T-helper 22 cell (primary cell): ENCODE measurements at regions not wholly inside any gene's neighbourhood (a gene's known extent, or its start where the extent isn't known, plus 50 kb on each side); places are given as distances from the start of the nearest gene placed in this dataset.
"Not testable (repeated sequence)": the region's sequence is repeated elsewhere in the genome, so short reads cannot be mapped to it uniquely, and the experiment has no call there.

Source experiments
- DNase-seq: peaks from one replicate; pipeline ENCODE4 v3.0.0-alpha.2; 2020; ENCODE audit warnings: low read depth

DNA sequence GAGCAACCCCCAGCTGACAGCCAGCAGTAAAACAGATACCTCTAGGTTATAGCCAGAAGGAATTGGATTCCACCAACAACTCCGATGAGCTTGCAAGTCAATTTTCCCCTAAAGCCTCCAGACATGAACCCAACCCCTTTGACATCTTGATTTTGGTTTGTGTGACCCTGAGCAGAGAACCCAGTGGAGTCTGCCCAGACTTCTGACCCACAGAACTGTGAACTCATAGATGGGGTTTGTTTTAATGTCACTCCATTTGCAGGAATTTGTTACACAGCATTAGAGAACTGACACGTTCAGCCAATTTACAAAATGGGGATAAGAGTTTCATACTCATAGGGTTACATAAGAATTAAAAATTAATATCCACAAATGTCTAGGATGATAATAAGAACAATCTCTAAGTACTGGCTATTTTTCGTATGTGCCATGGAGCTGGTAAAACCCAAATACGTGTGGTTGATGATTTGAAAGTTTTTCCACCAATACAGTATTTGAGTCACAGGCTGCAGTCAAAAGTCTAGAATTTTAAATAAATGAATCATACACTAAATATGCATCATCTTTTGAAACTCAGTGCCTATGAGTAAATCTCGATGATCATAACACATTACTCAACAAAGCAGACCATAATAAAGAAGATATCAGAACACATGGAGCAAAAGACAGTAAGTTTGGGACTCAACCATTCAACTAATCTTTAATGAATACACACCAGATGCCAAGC is 380.0 kb downstream of the ANAPC1 start:
- DNase-seq, result not testable (repeated sequence)

DNA sequence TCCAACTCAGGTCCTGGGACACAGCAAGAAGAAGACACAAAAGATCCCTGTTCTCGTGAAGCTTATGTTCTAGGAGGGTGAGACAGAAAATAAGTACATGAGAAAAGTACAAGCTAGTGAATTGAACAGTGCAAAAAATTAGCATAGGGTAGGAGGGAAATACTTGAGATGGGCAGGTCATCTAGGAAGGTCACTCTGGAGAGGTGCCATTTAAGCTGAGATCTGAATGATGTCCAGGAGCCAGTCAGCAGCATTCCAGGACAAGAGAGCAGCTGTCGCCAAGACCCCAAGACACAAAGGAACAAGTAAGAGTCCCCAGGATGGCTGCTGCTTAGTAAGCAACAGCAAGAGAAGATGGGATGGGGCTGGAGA is 379.4 kb downstream of the ANAPC1 start:
- not testable (repeated sequence) for DNase-seq

DNA sequence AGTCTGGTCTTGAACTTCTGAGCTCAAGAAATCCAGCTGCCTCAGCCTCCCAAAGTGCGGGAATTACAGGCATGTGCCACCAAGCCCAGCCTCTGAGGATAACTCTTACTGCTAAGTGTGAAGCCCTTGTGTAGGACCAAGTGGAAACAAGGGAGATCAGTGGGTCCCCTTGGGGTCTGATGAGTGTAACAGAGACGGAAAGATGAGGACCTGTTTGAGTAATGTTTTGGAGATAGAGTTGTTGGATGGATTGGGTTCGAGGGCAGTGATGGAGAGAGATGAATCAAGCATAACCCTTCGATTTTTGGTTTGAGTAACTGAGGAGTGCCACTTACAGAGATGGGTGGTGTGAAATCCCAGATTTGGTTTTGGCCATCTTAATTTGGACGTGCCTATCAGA is 378.7 kb downstream of the ANAPC1 start:
- not testable (repeated sequence) for DNase-seq

DNA sequence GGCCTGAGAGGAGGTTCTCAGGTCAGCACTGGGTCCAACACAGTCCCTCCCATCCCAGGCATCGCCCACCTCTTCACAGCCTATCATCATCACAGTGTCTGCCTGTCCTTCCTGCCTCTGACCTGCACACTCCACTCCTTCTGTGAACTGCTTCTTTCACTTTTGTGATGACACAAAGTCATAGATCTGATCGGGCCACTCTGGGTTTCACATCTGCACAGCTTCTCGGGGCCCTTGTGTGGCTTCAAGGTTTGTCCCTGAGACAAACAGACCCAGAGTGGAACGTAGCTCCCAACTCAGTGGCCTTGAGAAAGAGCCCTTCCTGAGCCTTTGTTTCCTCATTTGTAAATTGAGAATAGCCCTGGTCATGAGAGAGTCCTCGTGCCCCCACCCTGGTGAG is 377.1 kb downstream of the ANAPC1 start:
- not testable (repeated sequence) for DNase-seq

DNA sequence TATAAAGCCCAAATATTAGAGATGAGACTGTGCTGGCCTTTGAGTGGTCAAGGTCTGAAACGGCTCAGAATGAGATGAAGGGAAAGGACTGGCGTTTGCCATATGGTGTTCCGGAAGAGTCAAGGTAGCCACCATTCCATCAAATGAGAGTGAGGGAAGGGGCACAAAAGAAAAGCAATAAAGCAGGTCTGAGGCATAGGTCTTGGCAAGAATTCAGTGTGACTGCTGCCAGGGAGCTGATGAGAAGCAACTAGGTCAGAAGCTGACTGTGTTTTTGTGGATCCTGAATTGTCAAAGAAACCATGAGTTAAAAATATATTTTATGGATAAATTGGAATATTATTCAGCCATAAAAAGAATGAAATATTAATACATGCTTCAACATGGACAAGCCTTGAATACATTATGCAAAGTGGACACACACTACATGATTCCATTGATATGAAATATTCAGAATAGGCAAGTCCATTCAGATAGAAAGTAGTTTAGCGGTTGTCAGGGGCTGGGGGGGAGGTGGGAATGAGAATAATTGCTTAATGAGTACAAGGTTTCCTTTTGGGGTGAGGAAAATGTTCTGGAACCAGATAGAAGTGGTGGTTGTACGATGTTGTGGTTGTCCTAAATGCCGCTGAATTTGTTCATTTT is 374.6 kb downstream of the ANAPC1 start:
- DNase-seq, result not testable (repeated sequence)

DNA sequence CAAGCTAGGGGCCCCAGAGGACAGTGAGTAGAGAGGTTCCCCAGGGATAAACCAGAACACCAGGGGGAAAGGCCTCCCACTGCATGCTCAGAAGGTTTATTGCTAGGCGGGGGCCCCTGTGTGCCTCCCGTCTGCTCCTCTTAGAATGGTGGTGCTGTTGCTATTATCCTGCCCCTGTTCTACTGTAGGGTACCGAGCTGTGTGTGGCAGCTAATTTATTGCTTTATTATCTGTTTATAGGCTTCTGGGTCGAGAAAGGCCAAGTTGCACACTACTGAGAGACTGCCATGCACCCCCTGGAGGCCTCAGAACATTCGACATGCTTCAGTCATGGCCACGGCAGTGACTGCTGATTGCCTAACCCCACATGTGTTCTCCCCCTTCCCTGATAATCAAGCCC is 373.6 kb downstream of the ANAPC1 start:
- DNase-seq, result not testable (repeated sequence)

DNA sequence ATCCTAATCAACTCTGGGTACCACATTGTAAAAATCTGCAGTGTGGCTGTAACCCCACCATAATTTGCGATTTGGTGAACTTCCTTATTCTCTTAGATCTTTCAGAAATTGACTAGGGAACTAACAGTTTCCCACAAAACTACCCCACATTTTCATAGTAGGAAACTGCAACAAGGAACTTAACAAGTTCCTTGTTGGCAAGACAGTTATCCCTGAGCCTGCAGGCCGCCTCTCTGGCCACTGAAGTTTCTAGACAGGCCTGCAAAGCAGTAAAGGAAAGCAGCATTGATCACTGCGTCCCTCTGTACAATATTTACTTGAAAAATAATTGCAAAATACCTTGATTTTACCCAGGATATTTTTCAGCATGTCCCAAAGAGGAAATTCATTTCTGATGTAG is 372.9 kb downstream of the ANAPC1 start:
- not testable (repeated sequence) for DNase-seq

DNA sequence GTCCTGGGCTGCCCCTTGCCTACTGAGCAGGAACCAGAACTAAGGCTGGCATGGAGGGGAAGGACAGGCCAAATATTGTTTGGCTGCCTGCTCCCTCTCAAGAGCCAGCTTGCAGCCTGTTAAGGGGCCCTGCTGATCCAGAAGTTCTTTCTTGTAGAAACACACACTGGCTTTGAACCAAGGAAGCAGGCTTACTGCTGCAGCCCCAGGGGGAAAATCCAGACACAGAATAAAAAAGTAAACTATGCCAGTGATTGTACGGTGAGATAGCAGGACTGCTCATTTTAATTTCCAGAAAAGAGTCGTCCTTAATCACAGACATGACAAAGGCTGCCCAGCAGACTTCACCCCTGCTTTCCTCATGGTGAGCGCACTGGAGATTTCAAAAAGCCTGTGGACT is 371.6 kb downstream of the ANAPC1 start:
- not testable (repeated sequence) for DNase-seq

DNA sequence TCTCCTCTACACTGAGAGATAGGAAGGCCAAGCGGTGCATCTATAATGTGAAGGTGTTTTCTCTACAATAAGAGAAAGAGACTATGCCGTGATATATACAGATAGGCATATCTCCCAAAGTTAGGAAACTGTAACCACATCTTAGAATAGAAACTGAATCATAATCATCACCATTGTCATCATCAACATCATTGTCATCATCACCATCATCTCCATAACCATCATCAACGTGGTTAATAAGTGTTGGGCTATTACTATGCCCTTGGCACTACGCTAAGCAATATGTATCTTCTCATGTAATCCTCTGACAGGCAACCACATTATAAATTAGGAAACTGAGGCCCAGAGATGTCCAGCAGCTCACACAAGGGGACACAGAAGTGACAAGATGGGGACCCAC is 369.9 kb downstream of the ANAPC1 start:
- not testable (repeated sequence) for DNase-seq

DNA sequence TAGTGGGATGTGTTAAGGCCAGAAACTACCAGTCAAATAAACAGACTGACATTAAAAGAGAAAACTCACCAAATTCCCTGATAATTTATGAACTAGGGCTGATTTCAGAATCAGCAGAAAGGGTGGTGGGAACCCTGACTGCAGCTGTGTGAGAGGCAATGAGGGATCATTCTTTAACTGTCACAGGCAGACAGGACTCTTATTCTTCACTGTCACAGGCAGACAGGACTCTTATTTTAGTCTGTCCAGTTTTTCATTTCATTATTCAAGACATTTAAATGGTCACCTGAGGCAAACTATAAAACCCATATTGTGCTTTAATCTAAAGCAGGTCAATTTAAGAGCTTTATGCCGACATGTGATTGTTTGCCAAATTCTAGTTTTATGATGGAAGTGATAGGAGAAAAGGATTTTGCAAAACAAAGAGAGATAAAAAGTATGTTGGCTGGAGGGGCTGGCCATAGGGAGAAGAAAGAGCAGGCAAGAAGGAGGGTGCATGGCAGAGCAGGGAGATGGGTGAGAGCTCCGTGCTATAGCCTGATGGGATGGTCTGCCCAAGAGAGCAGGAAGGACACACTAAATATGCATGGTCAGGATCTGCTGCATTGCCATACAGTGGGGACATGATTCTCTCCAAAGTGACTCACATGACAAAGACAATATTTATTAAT is 366.8 kb downstream of the ANAPC1 start:
- not testable (repeated sequence) for DNase-seq

DNA sequence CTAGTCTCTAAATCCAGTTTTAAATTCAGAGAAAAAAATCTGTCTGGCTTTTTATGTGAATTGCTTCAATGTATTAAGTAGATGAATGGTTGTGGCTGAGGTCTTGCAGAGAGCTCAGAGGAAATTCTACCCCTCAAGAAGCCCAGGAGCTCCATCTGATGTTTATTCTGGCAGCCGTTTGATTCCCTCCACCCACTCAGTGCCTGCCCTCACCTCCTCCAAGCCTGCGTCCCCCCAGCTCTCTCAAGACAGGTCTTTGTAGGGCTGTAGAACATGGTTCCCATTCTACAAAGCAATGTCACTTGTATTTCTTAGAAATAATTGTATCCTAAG is 366.3 kb downstream of the ANAPC1 start:
- DNase-seq, result not testable (repeated sequence)

DNA sequence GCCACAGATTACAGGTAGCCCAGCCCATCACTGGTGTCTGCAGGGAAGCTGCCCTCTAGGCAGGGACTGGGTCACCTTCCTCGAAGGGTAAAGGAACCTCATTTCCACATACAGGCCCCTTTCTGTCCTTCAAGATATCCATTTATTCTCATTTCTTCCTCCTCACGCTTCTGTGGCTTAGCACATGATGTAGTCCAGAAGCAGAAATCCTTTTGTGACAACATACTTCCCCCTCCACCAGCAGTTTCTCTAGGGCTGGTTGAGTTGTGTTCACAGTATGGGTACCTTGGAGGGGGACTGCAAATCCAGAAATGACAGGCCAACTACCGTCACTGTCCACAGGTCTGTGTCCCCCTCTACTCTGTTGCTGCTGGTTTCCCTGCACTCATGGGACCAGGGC is 364.9 kb downstream of the ANAPC1 start:
- no peak for DNase-seq

DNA sequence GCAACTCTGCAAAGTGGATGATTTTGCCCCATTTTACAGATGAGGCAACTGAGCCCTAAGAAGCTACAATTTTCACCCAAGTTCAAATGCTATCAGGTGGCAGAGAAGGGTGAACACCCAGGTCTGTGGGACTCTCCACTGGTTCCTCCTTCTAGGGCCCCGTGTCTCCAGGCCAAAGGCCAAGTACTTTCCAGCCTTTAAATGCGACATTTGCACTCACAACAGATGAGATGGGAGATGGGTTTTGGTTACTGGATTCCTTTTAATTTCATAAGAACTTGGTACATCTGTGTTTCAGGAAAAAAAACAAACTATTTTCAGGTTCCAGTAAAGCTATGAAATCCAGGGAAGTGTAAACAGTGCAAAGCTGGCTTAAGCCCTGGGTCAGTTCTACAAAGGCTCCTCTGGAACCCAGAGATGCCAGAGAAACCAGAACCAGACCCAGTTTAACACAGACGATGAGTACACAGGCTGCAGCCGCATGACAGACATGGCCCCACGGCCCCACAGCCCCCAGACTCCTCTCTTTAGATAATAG is 361.7 kb downstream of the ANAPC1 start:
- DNase-seq, result no peak

DNA sequence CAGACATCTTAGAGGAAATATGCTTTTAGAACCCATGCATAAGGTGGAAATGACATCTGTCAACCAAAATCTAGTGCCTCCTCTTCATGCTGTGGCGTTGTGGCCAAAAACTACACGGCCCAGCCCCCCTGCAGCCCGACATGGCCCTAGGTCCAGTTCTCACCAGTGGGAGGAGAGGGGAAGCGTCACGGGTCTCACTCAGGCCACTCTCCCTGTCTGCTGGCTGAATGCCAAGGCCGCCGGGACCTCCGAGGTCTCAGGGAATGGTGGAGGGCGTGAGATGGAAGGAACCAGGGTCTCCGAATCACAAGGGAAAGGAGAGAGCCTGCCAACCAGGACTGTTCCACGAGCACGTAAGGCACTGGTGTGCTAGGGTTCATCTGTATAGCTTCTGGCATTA is 361.0 kb downstream of the ANAPC1 start:
- DNase-seq, result no peak

DNA sequence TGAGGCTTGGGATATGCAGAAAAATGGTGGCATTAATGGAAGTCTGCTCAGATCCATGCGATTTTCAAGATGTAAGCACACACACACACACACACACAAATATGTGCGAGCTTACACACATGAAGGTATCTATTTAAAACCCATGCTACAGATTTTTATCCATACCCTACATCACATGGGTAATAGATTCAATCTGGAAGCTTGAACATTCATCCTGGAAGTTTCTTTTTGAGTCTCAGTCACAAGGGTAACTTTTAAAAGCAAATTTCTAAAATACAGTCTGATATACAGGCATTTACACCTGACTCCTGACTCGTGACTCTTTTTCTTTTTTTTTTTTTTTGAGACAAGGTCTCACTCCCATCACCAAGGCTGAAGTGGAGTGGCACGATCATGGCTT is 359.0 kb downstream of the ANAPC1 start:
- DNase-seq, result not testable (repeated sequence)

DNA sequence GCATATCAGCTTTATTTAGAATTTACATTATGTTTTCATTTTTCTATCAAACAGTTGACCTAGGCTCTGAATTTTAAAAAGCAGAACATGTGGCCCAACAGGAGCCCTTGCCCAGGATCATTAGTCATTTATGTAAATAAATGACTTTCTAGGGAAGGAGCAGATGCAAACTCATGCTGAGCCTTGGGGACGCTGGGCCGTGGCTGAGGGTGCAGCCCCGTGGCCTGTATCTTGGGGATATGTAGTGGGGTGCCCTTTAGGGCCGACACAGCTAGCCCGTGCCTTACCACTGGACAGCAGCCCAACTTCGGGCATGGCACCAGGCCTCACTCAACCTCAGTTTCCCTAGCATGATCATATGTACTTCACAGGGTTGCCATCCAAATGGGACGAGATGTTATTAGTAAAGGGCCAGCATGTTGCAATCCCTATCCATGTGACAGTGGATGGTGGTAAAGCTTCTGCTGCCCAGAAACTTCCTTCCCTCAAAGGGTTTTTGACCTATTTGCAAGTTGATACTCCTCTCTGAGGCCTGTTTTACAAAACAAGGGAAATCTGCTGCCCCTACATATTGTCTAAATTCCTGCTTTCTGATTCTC is 357.9 kb downstream of the ANAPC1 start:
- DNase-seq, result not testable (repeated sequence)

DNA sequence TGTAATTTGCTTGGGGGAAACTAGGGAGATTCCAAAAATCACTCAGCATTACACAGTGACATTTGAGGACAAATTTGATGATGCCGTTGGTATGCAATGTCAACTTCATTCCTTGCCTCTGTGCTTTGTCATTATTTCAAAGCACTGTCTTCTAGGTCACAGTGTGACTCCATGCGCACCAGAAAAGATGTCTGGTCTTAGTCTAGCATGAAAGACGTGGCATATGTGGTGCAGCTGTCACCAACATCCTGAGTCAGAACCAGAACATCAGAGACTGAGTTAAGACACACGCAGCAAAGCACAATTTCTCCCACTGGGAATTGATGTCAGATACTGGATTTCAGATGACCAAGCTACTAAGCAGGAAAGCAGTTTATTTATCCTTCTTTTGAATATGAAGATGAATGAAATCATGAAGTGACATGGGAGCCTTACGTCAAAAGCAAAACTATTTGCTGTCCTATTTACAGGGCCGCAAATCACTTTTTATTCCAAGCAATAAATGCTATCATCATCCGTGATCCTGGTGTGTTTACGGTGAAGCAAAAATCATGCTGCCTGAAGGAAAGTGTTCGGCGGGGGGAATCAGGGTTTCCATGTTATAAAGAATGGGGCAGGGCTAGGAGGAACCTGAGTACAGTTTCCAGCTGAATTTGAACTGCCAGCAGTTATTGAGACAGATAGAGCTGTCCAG is 356.1 kb downstream of the ANAPC1 start:
- DNase-seq, result not testable (repeated sequence)

DNA sequence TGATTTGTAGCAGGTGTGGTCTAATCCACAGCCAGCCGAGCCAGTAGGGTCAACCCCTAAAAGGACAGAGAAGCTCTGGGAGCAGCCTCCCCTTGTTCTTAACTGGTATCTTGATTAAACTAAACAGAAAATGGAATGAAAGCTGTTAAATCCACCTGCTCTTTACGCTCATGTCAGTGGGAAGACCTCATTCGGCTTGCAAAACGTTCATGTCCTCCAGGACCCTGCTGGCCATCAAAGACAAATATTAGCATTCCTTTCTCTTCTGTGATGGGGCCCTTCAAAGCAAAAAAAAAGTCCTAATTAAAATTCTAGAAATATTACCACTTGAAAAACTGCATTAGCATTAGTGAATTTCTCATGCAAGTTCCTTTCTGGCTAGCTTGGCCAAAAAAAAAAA is 355.0 kb downstream of the ANAPC1 start:
- not testable (repeated sequence) for DNase-seq

DNA sequence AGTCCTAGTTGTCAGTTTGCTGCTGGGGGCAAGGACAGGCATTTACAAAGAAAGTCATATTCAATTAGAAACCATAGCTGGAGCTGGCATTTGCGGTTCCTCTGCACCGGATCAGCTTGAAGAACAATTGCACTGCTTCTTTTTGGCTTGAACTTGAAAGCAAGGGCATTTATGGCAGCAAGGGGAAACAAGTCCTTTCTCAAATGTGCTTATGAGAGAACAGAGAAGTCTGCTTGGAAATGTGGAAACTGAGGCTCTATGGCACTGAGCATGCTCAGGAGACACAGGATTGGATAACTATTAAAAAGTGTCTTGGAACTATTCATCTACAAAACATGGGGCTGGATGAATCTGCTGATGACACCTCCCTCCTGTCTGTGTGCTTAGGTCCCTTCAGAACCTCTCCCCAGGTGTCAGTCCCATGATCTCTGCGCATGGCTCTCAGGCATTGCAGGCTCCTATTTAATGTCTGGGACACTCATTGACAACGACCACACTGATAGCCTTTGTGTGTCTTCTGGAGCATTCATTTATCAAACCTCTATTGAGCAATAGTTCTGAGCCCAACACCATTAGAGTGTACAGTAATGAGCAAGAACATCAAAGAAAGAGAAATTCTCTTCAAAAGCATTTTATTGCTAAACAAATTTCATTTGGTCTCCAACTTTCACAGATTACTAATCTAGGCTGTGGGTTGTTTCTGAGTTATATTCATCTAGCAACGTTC is 353.6 kb downstream of the ANAPC1 start:
- not testable (repeated sequence) for DNase-seq

DNA sequence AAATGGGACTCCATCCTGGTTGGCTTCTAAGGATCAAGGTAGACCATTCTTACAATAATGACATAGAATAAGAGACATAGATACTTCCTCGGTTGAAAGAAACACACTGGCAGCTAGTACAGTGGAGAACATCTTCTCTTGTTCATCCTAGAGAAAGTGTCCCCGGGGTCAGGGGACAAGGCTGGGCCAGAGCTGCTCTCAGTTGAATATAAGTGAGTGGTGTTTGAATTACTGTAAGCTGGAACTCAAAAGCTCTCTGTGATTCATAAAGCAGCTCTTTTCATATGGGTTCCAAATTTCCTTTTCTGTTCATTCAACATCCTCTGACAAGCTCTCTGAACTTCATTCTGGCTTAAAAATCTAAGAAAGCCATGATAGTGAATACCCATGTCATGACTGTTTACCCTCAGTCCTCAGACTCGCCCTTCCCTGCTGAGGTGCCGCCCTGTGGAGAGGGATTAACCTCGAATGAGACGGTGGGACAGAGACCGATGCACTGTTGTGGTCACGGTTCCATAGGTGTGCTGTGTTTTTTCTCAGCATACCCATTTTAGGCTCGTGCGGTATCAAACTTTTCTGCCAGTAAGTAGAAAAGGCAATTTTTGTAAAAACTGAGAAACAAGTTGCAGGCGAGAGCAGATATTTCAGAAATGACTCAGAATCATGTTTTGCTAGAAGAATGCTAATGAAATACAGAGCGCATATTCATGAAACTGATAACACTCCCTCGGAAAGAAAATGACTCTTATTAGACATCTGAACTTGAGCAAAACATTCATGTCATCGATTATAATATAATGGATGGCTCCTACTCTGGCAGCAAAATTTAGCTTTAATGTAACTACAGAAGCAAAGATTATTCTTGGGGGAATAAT is 351.1 kb downstream of the ANAPC1 start:
- not testable (repeated sequence) for DNase-seq
